HL-60/S4 (cell line): ENCODE measurements at regions not wholly inside any gene's neighbourhood (a gene's known extent, or its start where the extent isn't known, plus 50 kb on each side); places are given as distances from the start of the nearest gene placed in this dataset.
"Not testable (repeated sequence)": the region's sequence is repeated elsewhere in the genome, so short reads cannot be mapped to it uniquely, and the experiment has no call there.

Experiments used
- in situ Hi-C: fragments of 300-500 bp; cut with MboI; formaldehyde crosslinking; loops from 2 replicates; pipeline ENCODE4 v1.14.3; 2022; ENCODE audit warnings: low sequenced_read_pairs

- in situ Hi-C loops, result no loop called here
Observed at GRCh38 chr1:222418654-222419053, 129.2 kb downstream of the HHIPL2 start.

- in situ Hi-C loops, result no loop called here
Observed at GRCh38 chr1:222417264-222417663, 130.6 kb downstream of the HHIPL2 start.

- in situ Hi-C loops, result no loop called here
Observed at GRCh38 chr1:222416001-222416791, 131.7 kb downstream of the HHIPL2 start.

GRCh38 chr1:222415441-222415840 is 132.5 kb downstream of the HHIPL2 start:
- in situ Hi-C loops, result no loop called here

- in situ Hi-C loops, result no loop called here
Observed at GRCh38 chr1:222413991-222414549, 133.8 kb downstream of the HHIPL2 start.

GRCh38 chr1:222413436-222413835 is 134.5 kb downstream of the HHIPL2 start:
- in situ Hi-C loops, result no loop called here

GRCh38 chr1:222404710-222405109 is 143.2 kb downstream of the HHIPL2 start:
- in situ Hi-C loops, result no loop called here

GRCh38 chr1:222399197-222399596 is 148.7 kb downstream of the HHIPL2 start:
- in situ Hi-C loops, result no loop called here

- in situ Hi-C loops, result no loop called here
Observed at GRCh38 chr1:222394224-222394623, 153.7 kb downstream of the HHIPL2 start.

- in situ Hi-C loops, result no loop called here
Observed at GRCh38 chr1:222392556-222392955, 155.3 kb downstream of the HHIPL2 start.

GRCh38 chr1:222390181-222390580 is 157.7 kb downstream of the HHIPL2 start:
- in situ Hi-C loops, result no loop called here

GRCh38 chr1:222387007-222387814 is 160.7 kb downstream of the HHIPL2 start:
- in situ Hi-C loops, result no loop called here

GRCh38 chr1:222385955-222386354 is 161.9 kb downstream of the HHIPL2 start:
- in situ Hi-C loops, result no loop called here

- in situ Hi-C loops, result no loop called here
Observed at GRCh38 chr1:222385262-222385661, 162.6 kb downstream of the HHIPL2 start.

- in situ Hi-C loops, result no loop called here
Observed at GRCh38 chr1:222384531-222384930, 163.4 kb downstream of the HHIPL2 start.

GRCh38 chr1:222382171-222382570 is 165.7 kb downstream of the HHIPL2 start:
- in situ Hi-C loops, result no loop called here

- in situ Hi-C loops, result no loop called here
Observed at GRCh38 chr1:222377428-222378088, 170.3 kb downstream of the HHIPL2 start.

- in situ Hi-C loops, result not testable (repeated sequence)
Observed at GRCh38 chr1:222376791-222377190, 171.1 kb downstream of the HHIPL2 start.

- in situ Hi-C loops, result no loop called here
Observed at GRCh38 chr1:222375701-222376100, 172.2 kb downstream of the HHIPL2 start.

- in situ Hi-C loops, result no loop called here
Observed at GRCh38 chr1:222373831-222374602, 173.9 kb downstream of the HHIPL2 start.
